Thoracic aorta (tissue), 2 donors: ENCODE measurements at regions not wholly inside any gene's neighbourhood (a gene's known extent, or its start where the extent isn't known, plus 50 kb on each side); places are given as distances from the start of the nearest gene placed in this dataset.

Experiments used
- ATAC-seq: fragments of 150-250 bp; one replicate; pipeline ENCODE4 v1.8.0; 2017; ENCODE audit warnings: low read depth; ENCODE audit not compliant: insufficient number of reproducible peaks, low FRiP score
- DNase-seq: peaks from one replicate; pipeline ENCODE4 v3.0.0-alpha.2; 2020; ENCODE audit warnings: low spot score
- H3K27ac ChIP-seq, 2 donors: fragments of 200-600 bp; sonication (generic); 1 replicate in 1 of 2; 2 replicates in 1 of 2; pipeline ENCODE4 v1.5.1; 2016; ENCODE audit warnings: mild to moderate bottlenecking in 2 of 2, moderate library complexity in 2 of 2
- H3K27me3 ChIP-seq: fragments of 200-600 bp; sonication (generic); replicated peaks from 2 replicates; pipeline ENCODE4 v1.6.0; 2016; ENCODE audit warnings: mild to moderate bottlenecking; ENCODE audit not compliant: insufficient read depth
- H3K36me3 ChIP-seq: fragments of 200-600 bp; sonication (generic); one replicate; pipeline ENCODE4 v1.5.1; 2016
- H3K4me1 ChIP-seq, 2 donors: fragments of 200-600 bp; sonication (generic); 1 replicate in 1 of 2; 2 replicates in 1 of 2; pipeline versions ENCODE4 v1.5.1 to v1.6.0; 2016; ENCODE audit warnings: low read depth in 2 of 2, mild to moderate bottlenecking in 1 of 2; ENCODE audit not compliant: control insufficient read depth in 1 of 2
- H3K4me3 ChIP-seq: fragments of 200-600 bp; sonication (generic); 2 replicates; pipeline ENCODE4 v1.5.1; 2016; ENCODE audit warnings: mild to moderate bottlenecking
- H3K9me3 ChIP-seq: fragments of 200-600 bp; sonication (generic); 2 replicates; pipeline ENCODE4 v1.5.1; 2016
- CTCF ChIP-seq: fragments of 200-600 bp; sonication (generic); IDR thresholded peaks from one replicate; pipeline ENCODE4 v1.5.1; 2019; ENCODE audit warnings: antibody characterized with exemption

DNA sequence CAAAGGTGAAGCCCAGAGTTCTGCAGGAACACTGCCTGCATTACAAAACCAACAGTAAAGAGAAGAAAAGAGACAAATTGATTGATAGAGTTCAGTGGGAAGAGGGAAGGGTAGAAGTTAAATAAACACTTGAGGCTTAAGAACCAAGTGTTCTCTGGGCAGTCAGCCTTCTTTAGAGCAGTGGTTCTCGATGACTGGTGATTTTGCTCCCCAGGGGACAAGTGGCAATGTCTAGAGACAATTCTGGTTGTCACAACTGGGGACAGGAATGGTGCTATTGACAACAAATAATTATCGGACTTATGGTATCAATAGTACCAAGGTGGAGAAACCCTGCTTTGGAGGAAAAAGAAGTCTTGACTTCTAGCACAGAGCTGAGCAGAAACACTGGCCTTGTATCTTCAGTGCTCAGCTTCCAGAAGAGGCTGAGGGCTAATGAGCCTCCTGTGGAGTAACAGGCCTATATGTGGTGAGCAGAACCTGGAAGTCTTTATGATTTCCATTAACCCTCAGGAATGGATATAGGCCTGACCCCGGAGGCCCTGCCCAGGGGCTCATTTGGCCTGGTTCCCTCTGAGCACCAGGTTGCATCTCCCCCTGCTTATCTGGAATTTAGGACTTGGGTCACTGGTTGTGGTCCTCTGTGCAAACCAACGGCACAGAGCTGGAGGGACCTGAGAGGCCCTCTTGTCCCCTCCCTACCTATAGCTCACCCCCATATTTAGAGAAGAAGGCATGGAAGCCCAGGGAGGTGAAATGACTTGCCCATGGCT is 204.6 kb upstream of the PWP1 start:
- H3K9me3 ChIP-seq, result no peaks in the 10 kb centered on the region
- no peak overlapping the region for H3K4me3 ChIP-seq
- H3K27me3 ChIP-seq, result no peaks in the 10 kb centered on the region
- no peak for TF ChIP-seq CTCF
- H3K27ac ChIP-seq, result no peak overlapping the region
- DNase-seq, result no peak
- no peak for ATAC-seq
- H3K36me3 ChIP-seq, result no peaks in the 10 kb centered on the region
- no peaks in the 10 kb centered on the region for H3K4me1 ChIP-seq

DNA sequence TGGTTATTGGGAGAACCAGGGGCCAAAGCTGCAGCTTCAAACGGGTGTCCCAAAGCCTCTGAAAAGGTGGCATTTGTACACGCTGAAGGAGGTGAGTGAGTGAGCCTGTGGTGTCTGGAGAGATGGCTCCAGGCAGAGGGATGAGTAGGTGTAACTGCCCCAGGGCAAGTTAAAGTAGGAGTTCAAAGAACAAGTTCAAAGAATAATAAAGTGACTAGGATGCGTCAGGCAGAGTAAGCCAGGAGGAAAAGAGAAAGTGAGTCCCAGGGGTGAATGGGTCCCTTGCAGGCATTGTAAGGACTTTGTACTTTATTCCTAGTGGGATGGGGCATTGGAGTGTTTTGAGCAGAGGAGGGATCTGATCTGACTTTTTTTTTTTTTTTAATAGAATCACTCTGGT is 201.4 kb upstream of the PWP1 start:
- no peaks in the 10 kb centered on the region for H3K27me3 ChIP-seq
- H3K27ac ChIP-seq, result no peak overlapping the region
- H3K36me3 ChIP-seq, result no peaks in the 10 kb centered on the region
- no peak for TF ChIP-seq CTCF
- H3K9me3 ChIP-seq, result no peaks in the 10 kb centered on the region
- H3K4me3 ChIP-seq, result no peak overlapping the region
- ATAC-seq (no peak), DNase-seq (no peak)
- H3K4me1 ChIP-seq, result no peaks in the 10 kb centered on the region

DNA sequence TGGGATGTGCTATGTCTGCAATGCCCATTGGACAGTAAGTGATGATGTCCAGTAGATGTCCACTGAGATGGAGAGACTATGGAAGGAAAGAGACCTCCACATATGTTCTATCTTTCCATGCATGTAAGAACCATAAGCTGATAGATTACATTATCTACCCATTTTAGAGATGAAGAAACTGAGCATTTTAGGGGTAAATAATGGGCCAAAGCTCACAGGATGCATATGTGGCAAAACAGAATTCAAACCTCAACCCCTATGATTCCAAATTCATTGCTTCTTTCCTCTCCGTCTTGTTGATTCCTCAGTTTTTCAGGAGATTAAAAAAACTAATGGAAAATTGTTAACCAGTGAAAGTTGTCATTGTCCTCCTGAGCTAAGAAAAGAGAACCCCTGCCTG is 200.7 kb upstream of the PWP1 start:
- ATAC-seq (no peak), DNase-seq (no peak)
- no peaks in the 10 kb centered on the region for H3K9me3 ChIP-seq
- no peak overlapping the region for H3K27ac ChIP-seq
- H3K4me3 ChIP-seq, result no peak overlapping the region
- no peaks in the 10 kb centered on the region for H3K36me3 ChIP-seq
- TF ChIP-seq CTCF, result no peak
- no peaks in the 10 kb centered on the region for H3K27me3 ChIP-seq
- no peaks in the 10 kb centered on the region for H3K4me1 ChIP-seq

GRCh38 chr12:107485731-107486130 is 199.9 kb upstream of the PWP1 start:
- DNase-seq (no peak), ATAC-seq (no peak)
- TF ChIP-seq CTCF, result no peak
- H3K9me3 ChIP-seq, result no peaks in the 10 kb centered on the region
- no peaks in the 10 kb centered on the region for H3K27me3 ChIP-seq
- no peaks in the 10 kb centered on the region for H3K4me1 ChIP-seq
- H3K27ac ChIP-seq, result no peak overlapping the region
- no peak overlapping the region for H3K4me3 ChIP-seq
- no peaks in the 10 kb centered on the region for H3K36me3 ChIP-seq

DNA sequence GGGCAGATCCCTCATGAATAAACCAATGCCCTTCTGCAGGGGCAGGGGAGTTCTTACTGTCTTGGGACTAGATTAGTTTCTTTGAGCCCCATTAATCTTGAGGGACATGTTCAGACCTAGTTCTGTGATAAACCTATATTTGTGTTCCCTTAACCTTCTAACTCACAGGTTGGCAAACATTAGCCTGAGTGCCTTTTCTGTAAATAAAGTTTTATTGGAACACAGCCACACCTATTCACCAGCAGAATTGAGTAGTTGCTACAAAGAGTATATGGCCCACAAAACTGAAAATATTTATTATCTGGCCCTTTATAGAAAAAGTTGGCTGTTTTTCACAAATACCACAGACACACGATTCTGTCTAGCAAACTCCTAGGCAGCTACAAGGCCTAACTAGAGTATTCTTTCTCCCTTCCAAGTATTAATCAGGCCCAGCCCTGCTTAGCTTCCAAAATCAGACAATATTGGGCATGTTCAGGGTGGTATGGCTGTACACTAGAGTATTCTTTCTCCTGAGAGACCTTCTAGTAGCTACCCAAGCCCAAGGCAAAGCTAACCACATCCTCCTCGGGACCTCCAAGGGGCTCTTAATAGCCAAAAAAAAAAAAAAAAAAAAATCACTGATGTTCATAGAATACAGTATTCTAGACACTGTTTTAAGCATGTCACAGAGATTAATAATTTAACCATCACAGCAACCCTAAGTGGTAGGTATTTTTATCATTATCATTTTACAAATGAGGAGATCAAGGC is 199.3 kb upstream of the PWP1 start:
- H3K9me3 ChIP-seq, result no peaks in the 10 kb centered on the region
- DNase-seq, result no peak
- no peaks in the 10 kb centered on the region for H3K27me3 ChIP-seq
- no peaks in the 10 kb centered on the region for H3K36me3 ChIP-seq
- H3K4me3 ChIP-seq, result no peak overlapping the region
- no peak overlapping the region for H3K27ac ChIP-seq
- H3K4me1 ChIP-seq, result no peaks in the 10 kb centered on the region
- ATAC-seq, result no peak
- no peak for TF ChIP-seq CTCF
